ENCODE measurements at regions not wholly inside any gene's neighbourhood (a gene's known extent, or its start where the extent isn't known, plus 50 kb on each side); places are given as distances from the start of the nearest gene placed in this dataset. TPM values are rescaled to one million over a fixed set of nuclear protein-coding genes. Genes with fewer than 3 reads are reported as not detected.
"Not testable (repeated sequence)": the region's sequence is repeated elsewhere in the genome, so short reads cannot be mapped to it uniquely, and the experiment has no call there.

- no peak overlapping the region for H3K4me3 ChIP-seq (ENCODE audit: low read length)
- no peak overlapping the region for H3K9ac ChIP-seq (ENCODE audit: low read depth, low read length)
- H3K36me3 ChIP-seq (ENCODE audit: insufficient read depth, low read length) = no peaks in the 10 kb centered on the region
- H3K27me3 ChIP-seq (ENCODE audit: control insufficient read depth, insufficient read depth, low read length) = peaks cover 21% of the 10 kb centered on the region
- no peaks in the 10 kb centered on the region for H3K9me3 ChIP-seq (replicated peaks; ENCODE audit: low read length)
- H3K4me1 ChIP-seq (ENCODE audit: control insufficient read depth, insufficient read depth, low read length) = no peaks in the 10 kb centered on the region
- no peak overlapping the region for H3K4me2 ChIP-seq (ENCODE audit: low read length)
Measured at GRCh38 chr15:79775821-79776220, 121.0 kb downstream of the MTHFS start.

- Histone ChIP-seq H3K4me2 (ENCODE audit: low read length) (no peak overlapping the region), H3K4me1 (ENCODE audit: control insufficient read depth, insufficient read depth, low read length) (no peaks in the 10 kb centered on the region), H3K36me3 (ENCODE audit: insufficient read depth, low read length) (no peaks in the 10 kb centered on the region), H3K27me3 (ENCODE audit: control insufficient read depth, insufficient read depth, low read length) (peaks cover 11% of the 10 kb centered on the region), H3K9ac (ENCODE audit: low read depth, low read length) (no peak overlapping the region), H3K9me3 (replicated peaks; ENCODE audit: low read length) (no peaks in the 10 kb centered on the region), H3K4me3 (ENCODE audit: low read length) (no peak overlapping the region)
Measured at GRCh38 chr15:79777916-79778315, 118.9 kb downstream of the MTHFS start.

- no peak overlapping the region for H3K4me3 ChIP-seq (ENCODE audit: low read length)
- H3K36me3 ChIP-seq (ENCODE audit: insufficient read depth, low read length) = no peaks in the 10 kb centered on the region
- no peaks in the 10 kb centered on the region for H3K4me1 ChIP-seq (ENCODE audit: control insufficient read depth, insufficient read depth, low read length)
- peaks cover 5% of the 10 kb centered on the region for H3K27me3 ChIP-seq (ENCODE audit: control insufficient read depth, insufficient read depth, low read length)
- no peak overlapping the region for H3K4me2 ChIP-seq (ENCODE audit: low read length)
- H3K9ac ChIP-seq (ENCODE audit: low read depth, low read length) = no peak overlapping the region
- H3K9me3 ChIP-seq (replicated peaks; ENCODE audit: low read length) = no peaks in the 10 kb centered on the region
Measured at GRCh38 chr15:79778378-79778990, 118.3 kb downstream of the MTHFS start.

- Histone ChIP-seq H3K9ac (ENCODE audit: low read depth, low read length) (no peak overlapping the region), H3K4me2 (ENCODE audit: low read length) (no peak overlapping the region), H3K9me3 (replicated peaks; ENCODE audit: low read length) (no peaks in the 10 kb centered on the region), H3K27me3 (ENCODE audit: control insufficient read depth, insufficient read depth, low read length) (no peaks in the 10 kb centered on the region), H3K4me1 (ENCODE audit: control insufficient read depth, insufficient read depth, low read length) (no peaks in the 10 kb centered on the region), H3K36me3 (ENCODE audit: insufficient read depth, low read length) (no peaks in the 10 kb centered on the region), H3K4me3 (ENCODE audit: low read length) (no peak overlapping the region)
Measured at GRCh38 chr15:79779746-79780145, 117.1 kb downstream of the MTHFS start.

- not testable (repeated sequence) for H3K36me3 ChIP-seq (ENCODE audit: insufficient read depth, low read length); H3K27me3 ChIP-seq (ENCODE audit: control insufficient read depth, insufficient read depth, low read length); H3K9me3 ChIP-seq (replicated peaks; ENCODE audit: low read length); H3K9ac ChIP-seq (ENCODE audit: low read depth, low read length); H3K4me2 ChIP-seq (ENCODE audit: low read length); H3K4me3 ChIP-seq (ENCODE audit: low read length); H3K4me1 ChIP-seq (ENCODE audit: control insufficient read depth, insufficient read depth, low read length)
Measured at GRCh38 chr15:79782307-79782706, 114.5 kb downstream of the MTHFS start.

Small RNAs in the stretch of these regions (small RNA-seq; reads per million reads assigned to genes)
- gene AC026826.2 (not detected), gene AC026826.3 (not detected)

Data from skeletal muscle satellite cell (primary cell).